Fibroblast of skin of back (primary cell): ENCODE measurements at regions not wholly inside any gene's neighbourhood (a gene's known extent, or its start where the extent isn't known, plus 50 kb on each side); places are given as distances from the start of the nearest gene placed in this dataset.

Source experiments
- DNase-seq: peaks from one replicate; pipeline ENCODE4 v3.0.0-alpha.2; 2013

DNA sequence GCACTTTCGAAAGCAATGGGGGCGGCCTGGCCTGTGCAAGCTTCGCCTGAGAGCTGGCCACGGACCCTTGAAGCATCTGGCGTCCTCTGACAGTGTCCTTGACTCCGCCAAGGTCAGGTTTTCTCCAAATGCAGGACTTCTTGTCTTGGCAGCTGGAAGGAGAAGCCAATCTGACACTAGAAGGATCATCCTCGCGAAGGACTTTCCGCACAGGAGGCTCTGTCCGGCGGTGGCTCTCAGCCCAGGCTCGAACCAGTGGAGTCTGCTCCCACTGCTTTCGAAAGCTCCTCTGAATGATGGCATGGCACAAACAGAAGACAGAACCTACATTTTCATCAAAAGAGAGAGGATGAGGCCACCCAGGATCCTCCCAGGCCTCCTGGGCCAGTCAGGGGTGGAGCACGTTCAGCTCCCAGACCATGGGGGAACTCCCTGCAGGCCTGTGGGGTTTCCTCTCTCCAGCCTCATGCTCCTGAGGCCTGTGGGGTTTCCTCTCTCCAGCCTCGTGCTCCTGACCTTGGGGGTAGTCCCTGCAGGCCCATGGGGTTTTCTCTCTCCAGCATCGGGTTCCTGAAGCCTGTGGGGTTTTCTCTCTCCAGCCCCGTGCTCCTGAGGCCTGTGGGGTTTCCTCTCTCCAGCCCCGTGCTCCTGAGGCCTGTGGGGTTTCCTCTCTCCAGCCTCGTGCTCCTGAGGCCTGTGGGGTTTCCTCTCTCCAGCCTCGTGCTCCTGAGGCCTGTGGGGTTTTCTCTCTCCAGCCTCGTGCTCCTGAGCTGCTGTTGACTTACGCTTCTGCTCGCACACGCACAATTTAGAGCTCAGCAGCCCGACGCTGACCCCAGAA is 396.5 kb upstream of the SALL3 start:
- no peak for DNase-seq

DNA sequence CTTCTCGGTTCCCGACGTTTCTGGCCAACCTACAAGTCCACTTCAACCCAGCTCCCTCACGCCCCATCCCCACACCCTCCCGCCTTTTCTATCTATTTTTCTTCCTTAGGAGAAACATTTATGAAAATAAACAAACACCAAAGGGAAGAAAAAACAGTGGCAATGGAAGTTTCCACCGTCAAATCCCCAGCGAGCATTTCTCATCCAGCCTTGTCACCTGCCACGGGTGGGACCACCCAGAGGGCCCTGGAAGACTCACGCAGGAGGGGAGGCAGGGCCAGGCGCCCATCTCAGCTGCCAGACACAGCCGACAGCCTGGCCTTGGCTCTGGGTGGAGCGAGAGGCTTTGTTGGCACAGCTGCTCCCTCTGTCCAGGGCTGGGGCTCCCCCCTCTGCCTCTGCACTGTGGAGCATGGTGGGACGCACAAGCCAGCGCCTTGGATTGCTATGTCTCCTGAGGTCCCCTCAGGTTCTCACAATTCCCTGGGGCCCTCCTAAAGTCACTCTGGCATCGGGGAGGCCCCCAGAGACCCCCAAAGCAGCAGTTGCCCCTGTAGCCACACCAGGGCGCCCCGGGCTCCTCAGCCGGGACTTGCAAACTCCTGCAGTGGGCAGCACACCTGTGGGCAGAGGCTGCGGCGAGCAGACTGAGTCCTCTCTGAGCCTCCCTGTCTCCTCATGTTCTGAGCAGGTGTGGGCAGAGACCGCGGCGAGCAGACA is 395.7 kb upstream of the SALL3 start:
- no peak for DNase-seq

DNA sequence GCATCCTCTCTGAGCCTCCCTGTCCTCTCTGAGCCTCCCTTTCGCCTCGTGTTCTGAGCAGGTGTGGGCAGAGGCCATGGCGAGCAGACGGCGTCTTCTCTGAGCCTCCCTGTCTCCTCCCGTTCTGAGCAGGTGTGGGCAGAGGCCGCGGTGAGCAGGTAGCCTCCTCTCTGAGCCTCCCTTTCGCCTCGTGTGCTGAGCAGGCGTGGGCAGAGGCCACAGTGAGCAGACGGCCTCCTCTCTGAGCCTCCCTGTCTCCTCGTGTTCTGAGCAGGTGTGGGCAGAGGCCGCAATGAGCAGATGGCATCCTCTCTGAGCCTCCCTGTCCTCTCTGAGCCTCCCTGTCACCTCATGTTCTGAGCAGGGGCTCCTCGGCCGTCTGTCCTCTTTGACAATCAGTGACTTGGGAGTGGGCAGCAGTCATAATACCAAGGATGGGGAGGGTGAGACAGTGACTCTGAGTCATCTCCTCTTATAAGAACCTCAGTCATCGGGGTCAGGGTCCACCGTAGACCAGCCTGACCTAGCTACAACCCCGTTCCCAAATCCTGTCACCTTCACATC is 395.1 kb upstream of the SALL3 start:
- no peak for DNase-seq

DNA sequence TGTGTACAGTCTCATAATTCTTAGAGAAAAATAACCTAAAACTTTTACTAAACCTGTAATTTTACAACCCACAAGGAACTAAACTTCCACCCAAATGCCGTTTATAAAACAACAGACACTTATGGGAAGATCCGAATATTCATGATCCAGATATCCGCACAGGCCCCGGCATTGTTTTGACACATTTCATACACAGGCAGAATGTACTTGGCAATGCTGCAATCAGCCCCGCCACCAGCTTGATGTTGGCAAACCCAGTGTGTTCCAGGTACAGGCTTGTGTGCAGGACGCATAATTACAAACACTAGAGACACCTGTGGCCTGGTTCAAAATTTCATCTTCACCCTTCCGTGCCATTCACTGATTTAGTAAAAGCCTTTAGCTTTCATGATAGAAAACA is 393.0 kb upstream of the SALL3 start:
- DNase-seq, result no peak

DNA sequence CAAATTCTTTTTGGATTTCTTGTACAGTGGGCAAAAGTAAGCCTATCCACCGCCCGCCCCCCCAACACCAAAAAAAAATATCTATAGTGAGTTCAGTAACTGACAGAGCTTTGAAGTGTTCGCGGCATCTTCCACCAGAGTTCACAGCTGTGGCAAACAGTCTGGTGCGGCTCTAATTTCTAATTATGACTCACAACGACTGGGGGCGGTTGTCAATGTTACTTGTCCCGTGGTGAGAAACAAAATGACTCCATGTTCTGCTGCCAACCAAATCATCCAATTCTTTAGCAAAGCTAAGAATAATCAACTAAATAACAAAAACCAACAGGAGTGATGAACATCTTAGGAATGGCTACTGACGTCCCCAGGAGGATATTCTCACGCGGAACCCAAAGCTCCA is 392.5 kb upstream of the SALL3 start:
- DNase-seq, result peak; percentile 33

DNA sequence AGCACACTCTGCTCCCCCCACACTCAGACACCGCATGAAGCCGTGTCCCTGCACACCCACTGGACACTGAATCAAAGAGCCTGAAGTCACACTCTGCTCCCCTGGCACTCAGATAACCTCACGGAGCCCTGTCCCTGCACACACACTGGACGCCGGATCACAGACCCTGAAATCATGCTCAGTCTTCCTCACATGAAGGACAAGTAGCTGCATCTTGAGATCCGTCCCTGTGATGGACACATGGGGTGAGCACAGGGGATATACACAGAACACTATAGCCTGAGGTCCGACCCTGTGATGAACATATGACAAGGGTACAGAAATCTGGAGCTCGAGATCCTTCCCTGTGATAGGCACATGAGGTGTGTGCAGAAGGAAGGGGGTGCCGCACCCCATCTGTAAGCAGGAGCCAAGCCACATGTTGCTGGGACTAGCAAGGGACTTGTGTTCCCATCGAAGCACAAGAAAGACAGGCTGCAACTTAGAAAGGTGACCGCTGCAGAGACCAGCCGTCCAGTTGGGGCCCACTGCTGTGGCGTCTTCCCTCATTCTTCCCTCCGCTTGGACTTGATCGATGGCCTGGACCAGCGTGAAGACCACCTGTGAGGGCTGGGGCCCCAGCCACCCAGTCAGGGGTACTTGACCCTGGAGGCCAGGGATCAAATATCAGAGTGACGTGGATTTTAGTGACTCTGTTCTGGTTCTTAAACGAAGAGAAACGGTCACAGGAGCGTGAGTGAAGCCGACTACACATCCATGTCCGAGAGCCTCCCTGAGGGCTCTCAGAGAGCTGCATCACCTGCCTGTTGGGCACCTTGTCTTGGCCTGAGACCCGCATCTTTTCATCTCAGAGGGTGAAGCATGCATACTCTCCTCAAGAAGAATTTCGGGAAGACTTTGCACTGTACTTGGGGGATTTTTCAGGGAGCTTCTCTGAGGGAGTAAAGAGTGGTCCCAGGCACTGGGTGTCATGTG is 391.7 kb upstream of the SALL3 start:
- DNase-seq, result no peak

DNA sequence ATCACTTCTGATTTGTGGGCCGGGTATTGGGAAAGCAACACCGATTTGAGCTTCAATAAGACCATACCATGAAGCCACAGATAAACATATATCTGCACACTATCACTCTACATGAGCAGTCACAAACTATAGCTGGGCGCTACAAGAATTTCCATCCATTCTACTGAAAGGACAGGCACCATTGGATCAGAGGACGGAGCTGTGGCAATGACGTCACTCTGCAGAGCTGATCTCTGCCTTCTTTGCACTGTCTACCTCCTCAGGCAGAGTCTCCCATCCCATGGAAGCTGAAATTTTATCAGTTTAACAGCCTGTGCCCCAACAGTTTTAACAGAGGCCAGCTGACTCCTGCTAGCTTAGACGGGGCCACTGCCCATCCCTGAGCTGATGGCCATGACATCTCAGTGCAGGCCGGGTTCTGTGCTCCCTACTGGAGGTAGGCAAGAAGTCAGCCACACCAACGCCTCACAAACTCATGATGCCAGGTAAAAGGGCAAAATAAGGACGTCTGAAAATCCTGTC is 389.6 kb upstream of the SALL3 start:
- no peak for DNase-seq

DNA sequence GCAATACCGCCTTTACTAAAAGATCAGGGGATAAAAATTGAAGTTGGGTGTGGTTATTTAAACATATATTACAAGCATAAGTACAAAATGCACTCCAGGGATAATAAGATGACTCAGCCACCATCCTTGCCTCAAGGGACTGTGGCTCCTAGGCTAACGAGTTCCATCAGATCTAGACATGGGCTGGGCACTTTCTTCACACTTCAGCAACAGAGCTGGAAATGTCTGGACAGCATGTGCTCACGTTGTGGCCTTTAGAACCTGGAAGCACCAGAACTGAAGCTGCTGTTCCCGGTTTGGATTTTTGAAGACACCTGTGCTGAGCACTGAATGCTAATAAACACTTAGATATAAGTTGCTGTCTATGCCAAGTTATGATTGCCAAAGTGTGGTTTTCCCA is 384.2 kb upstream of the SALL3 start:
- no peak for DNase-seq

DNA sequence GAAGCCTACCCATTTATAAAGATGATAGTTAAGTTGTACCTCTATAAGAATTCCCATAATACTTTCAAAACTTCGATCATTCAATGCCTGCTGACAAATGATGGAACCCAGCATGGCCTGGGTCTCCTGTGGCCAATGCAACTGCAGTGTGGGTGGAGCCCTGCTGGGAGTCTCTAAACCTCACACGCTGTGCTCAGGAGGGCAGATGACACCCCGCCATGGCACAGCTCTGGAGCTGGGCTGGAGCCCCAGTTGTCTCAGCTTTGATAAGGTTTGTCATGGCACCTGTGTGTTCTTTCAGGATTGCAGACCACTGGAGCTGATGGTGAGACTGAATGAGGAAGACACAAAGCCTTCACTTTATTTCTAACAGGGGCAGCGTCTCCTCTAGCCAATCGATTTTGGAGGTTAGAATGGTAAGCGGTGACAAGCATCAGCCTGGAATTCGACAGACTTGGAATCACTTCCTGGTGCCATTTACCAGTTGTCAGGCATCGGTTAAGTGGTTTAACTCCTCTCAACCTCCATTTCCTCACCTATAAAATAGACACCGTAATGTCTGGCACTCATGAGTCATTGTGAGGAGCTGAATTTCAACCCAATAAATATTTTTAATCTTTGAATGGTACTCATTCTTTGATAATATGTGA is 383.6 kb upstream of the SALL3 start:
- no peak for DNase-seq

DNA sequence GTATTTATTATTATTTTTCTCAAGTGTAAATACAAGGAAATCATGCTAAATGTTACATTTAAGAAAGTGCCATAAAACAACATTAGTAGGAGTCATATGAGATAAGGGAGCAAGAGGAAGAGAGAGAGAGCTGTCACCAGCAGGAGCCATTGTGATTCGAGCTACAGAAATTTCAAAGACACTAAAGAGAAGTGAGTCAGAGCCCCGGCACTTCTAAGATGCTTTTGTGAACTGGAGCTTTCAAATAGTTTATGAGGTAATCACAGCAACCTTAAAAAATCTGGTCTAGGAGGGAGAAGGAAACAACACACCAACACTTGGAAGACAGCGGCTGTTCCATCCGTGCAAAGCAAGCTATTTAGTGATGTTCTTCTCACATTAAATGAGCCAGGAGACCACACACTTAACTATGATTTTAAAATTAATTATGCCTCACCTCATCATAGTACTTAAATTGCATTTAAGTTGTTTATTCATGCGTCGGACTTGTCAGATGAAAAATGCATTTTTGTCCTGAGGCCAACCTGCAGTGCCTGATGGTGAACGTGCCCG is 382.7 kb upstream of the SALL3 start:
- DNase-seq, result peak; percentile 20

DNA sequence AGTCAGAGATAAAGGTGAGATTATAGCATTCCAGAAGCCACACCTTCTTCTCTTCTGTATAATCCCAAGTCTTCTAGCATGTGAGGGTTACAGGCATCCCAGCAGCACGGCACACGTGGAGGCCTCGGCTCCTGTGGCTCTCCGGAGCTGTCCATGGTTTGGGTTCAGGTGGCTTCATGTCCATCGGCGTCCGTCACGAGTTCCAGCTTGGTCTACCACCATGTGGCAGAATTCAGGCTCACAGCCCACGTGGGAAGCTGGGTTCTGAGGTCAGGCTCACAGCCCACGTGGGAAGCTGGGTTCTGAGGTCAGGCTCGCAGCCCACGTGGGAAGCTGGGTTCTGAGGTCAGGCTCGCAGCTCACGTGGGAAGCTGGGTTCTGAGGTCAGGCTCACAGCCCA is 378.3 kb upstream of the SALL3 start:
- no peak for DNase-seq

DNA sequence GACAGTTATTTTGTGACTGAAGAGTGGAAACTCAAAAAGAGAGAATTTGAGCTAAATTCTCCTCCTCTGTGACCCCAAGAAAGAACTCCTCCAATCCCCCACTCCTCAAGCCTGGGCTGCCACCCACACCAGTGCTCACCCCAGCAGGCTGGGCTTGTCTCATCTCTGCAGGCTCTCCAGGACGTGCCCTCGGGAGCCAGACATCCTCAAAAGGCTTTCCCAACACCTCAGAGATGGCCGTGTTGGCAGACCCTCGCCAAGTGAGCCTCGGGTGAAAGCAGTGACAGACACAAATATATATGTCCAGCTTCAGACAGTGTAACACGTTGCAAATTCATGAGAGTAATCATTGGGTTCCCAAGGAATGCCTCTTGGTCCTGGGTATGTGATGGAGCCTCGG is 377.7 kb upstream of the SALL3 start:
- no peak for DNase-seq

DNA sequence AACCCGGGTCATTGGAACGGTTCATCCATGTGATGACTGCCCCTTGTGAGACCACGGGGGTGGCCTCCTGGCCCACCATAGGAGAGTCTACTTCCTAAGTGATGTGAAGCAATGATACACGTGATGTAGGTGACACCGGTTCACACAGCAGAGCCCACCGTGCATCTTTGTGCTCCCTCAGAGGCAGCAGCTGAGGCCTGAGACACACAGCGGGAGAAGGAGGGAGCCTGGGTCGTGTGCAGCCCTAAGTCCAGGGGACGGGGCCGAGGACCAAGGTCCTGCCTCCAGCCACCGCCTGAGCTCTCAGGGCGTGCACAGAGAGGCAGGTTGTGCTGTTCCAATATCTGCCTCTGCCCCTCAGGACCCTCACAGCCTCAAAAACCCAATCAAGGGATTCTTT is 377.2 kb upstream of the SALL3 start:
- DNase-seq, result no peak

DNA sequence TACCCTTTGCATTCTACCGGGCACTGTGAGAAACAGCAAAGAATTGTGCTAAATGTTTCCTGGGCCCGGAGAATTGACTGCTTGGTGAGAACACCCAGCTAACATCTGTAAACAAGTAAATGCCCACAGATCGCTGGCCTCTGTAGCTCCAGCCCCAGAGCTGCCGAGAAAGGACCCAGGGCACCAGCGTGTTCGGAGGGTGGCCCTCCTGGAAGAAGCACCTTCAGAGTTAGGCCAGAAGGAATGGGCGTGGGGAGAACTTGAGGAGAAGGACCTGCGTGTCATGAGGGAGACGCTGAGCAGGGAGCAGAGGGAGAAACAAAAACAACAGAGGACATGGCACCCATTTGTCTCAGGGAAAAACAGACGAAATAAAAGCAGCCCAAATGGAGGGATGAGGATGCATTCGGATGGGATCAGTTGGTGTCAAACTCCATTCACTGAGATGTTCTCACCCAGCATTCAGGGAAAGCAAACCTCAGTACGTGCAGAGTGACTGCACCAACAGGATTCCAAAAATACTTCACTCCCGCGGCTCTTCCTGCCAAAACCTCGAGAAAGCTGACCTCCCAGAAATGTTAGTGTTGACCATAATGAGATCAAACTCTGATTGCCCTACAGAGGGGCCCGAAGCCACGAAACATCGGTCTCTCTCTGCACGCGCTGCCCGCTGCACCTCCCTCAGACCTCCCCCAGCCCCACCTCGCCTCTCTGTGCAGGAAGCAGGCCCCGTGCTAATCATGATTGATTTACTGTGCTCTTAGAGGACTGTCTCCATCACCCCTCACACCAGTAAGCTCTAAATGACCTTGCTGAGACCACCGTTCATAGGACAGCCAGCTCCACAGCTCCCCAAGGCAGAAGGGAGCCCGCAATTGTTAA is 376.3 kb upstream of the SALL3 start:
- DNase-seq, result no peak

DNA sequence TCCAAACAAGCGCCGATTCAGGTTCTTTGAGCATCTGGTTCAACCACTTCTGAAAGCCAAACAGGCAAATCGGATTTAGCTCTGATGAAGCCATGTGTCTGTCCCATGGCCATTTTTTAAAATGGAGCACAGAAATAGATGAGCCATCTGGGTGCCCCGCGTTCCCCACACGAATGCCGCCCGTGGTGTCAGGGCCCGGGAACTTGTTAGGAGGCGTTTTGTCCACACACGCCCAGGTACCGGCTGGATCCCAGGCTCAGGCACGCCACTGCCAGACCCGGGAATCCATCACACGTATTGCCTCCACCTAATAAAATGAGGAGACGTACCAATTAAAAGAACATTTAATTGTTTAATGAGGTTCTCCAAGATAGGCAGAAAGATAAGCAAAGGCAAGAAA is 374.4 kb upstream of the SALL3 start:
- no peak for DNase-seq

DNA sequence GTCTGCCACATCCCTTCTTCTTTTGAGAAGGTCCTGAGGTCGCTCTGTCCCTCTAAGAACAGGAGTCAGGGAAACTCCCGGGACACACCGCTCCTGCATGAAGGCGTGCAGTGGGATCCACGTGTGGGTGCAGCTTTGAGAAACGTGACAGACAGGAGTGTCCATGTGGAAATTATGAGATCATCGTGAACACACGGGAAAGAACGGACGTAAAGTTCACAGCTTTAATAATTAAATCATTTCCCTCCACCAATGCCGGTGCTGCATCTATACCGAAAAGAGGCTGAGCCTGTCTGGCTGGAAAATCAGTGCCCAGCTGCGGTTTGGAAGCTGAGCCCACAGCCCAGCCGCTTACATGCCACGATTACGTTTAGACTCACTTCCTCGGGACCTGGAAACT is 372.4 kb upstream of the SALL3 start:
- DNase-seq, result no peak

DNA sequence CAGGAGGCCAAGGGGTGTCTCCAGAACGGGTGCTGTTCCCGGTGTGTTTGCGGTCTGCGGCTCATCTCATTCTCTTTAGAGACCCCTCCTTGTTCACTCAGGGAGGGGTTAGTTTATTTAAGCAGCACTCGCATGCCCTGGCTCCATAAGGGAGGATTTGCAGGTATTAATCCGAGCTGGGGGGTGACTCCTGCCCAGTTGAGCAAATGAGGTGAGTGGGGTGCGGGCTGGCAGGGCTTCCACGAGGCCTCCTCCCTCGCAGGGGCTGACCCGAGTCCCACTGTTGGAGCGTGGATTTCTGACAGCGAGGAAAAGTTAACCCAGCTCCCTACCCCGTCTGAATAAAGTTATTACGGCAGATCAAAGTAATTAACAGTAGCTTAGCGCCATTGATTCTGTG is 371.8 kb upstream of the SALL3 start:
- DNase-seq, result no peak

DNA sequence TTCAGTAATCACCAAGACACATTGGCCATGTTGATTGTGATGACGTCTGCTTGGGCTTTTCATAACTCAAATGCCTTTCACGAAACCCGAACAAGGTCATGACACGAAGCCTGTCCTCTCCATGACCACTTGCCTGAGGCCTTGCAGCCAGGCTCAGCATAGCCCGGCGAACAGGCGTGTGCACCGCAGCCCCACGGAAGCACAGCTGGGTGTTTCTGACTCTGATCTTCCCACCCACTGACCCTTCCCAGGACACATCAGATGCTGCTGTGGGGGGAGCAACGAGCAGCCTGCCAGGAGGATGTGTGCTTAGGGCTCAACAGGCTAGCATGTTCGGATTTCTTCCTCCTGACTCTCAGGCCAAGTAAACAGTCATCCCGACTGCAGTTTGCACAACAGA is 369.4 kb upstream of the SALL3 start:
- no peak for DNase-seq

DNA sequence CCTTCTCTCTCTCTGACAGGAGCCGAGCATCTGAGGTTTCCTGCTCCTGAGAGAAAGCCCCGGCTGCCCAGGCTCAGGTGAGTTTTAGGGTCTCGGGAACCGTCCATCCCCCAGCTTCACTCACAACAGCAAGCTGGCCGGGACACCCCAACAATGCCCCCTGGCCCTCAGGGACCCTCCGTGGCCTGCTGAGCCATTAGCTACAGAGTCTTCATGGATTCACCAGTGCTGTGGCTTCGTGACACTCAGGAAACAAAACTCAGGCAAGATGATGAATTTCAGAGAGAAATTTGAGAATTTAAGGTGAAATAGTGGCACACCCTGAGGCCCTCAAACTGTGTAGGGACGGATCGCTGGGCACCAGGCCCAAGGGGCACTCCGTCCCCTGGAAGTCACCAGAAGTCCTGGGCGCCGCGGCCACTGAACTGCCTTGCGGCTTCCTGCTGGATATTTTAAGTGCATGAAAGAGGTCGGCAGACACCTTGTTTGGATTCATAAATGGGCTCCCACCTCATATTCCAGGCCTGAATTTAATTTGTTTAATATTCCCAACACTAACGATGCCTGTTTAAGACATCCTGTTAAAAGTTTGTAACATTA is 368.3 kb upstream of the SALL3 start:
- no peak for DNase-seq

DNA sequence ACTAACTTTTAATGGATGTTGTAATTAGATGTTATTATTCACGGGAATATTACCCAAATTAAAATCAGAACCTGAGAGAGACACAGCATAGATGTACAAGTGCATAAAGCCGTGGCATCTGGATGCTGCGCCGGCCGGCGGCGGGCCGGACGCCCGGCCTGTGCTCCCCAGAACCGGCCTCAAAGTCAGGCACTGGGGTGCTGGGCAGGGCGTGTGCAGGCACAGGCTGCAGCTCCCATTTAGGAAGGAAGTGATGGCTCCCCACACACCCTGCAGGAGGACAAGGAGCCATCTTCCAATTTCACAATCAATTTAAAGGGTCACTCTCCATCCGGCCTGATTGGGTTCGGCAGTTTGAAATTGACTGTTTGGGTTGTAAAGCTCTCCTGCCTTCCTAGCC is 367.7 kb upstream of the SALL3 start:
- no peak for DNase-seq
